Body of pancreas (tissue), 4 donors: ENCODE measurements at regions not wholly inside any gene's neighbourhood (a gene's known extent, or its start where the extent isn't known, plus 50 kb on each side); places are given as distances from the start of the nearest gene placed in this dataset.

ENCODE experiments used
- CTCF ChIP-seq, 7 experiments: fragments of 450-650 bp in 4 of 7; fragments of 200-600 bp in 3 of 7; sonication (generic) in 3 of 7; IDR thresholded peaks; one replicate each; pipeline ENCODE4 v1.5.1; 2016 to 2019; ENCODE audit warnings: antibody characterized with exemption in 7 of 7
- POLR2A ChIP-seq, 3 donors: fragments of 450-650 bp; IDR thresholded peaks; one replicate each; pipeline ENCODE4 v1.6.1; 2016; ENCODE audit warnings: antibody characterized with exemption in 3 of 3, mild to moderate bottlenecking in 2 of 3

- TF ChIP-seq CTCF (IDR thresholded peaks at IDR 0.05) = no peak
- TF ChIP-seq POLR2A (IDR thresholded peaks at IDR 0.05) = no peak
Observed at GRCh38 chr7:142494021-142494420, 236.2 kb upstream of the PRSS58 start.
